ENCODE measurements at regions not wholly inside any gene's neighbourhood (a gene's known extent, or its start where the extent isn't known, plus 50 kb on each side); places are given as distances from the start of the nearest gene placed in this dataset.

DNA sequence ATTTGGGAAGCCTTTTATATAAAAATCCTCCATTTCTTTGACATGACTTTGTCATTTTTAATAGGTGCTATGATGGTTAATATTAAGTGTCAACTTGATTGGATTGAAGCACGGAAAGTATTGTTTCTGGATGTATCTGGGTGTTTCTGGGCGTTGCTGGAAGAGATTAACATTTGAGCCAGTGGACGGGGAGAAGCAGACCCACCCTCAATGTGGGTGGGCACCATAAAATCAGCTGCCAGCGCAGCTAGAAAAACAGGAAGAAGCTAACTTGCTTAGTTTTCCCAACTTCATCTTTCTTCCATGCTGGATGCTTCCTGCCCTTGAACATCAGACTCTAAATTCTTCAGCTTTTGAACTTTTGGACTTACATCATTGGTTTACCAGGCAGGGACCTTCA, 1003.0 kb downstream of the SORCS3 start:
- Histone ChIP-seq H3K9me3 (no peaks in the 10 kb centered on the region), H3K36me3 (no peaks in the 10 kb centered on the region), H3K27me3 (no peaks in the 10 kb centered on the region), H3K4me1 (no peaks in the 10 kb centered on the region), H3K4me3 (ENCODE audit: low read depth, low read length) (no peak overlapping the region)
- no peak for DNase-seq
- TF ChIP-seq, protein P1, sequence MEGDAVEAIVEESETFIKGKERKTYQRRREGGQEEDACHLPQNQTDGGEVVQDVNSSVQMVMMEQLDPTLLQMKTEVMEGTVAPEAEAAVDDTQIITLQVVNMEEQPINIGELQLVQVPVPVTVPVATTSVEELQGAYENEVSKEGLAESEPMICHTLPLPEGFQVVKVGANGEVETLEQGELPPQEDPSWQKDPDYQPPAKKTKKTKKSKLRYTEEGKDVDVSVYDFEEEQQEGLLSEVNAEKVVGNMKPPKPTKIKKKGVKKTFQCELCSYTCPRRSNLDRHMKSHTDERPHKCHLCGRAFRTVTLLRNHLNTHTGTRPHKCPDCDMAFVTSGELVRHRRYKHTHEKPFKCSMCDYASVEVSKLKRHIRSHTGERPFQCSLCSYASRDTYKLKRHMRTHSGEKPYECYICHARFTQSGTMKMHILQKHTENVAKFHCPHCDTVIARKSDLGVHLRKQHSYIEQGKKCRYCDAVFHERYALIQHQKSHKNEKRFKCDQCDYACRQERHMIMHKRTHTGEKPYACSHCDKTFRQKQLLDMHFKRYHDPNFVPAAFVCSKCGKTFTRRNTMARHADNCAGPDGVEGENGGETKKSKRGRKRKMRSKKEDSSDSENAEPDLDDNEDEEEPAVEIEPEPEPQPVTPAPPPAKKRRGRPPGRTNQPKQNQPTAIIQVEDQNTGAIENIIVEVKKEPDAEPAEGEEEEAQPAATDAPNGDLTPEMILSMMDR (IDR thresholded peaks at IDR 0.05; ENCODE audit: low read depth, low read length): no peak

DNA sequence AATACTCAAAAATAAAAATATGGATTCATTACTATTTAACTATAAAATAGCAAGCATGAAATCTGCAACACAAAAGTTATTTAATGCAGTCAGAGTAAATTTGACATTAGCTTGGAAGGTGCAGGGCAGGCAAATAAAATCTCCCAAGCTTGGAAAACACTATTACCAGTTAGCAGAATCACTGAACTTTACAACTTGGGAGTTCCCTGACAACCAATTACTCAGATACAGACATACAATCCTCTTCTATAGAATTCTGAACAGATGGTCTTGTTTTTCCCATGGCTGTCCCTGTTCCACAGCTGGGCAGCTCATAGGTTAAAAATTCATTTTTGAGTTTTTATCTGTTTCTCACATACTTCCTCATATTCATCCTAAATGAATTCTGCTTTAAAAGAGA, 1002.6 kb downstream of the SORCS3 start:
- Histone ChIP-seq H3K4me3 (ENCODE audit: low read depth, low read length) (no peak overlapping the region), H3K36me3 (no peaks in the 10 kb centered on the region), H3K27me3 (no peaks in the 10 kb centered on the region), H3K4me1 (no peaks in the 10 kb centered on the region), H3K9me3 (no peaks in the 10 kb centered on the region)
- TF ChIP-seq, protein P1 (IDR thresholded peaks at IDR 0.05; ENCODE audit: low read depth, low read length): no peak
- DNase-seq: no peak

GRCh38 chr10:105634281-105634680, 993.2 kb downstream of the SORCS3 start:
- Histone ChIP-seq H3K9me3 (no peaks in the 10 kb centered on the region), H3K27me3 (no peaks in the 10 kb centered on the region), H3K4me1 (no peaks in the 10 kb centered on the region), H3K36me3 (no peaks in the 10 kb centered on the region), H3K4me3 (ENCODE audit: low read depth, low read length) (no peak overlapping the region)
- TF ChIP-seq, protein P1 (IDR thresholded peaks at IDR 0.05; ENCODE audit: low read depth, low read length): no peak
- DNase-seq: no peak

DNA sequence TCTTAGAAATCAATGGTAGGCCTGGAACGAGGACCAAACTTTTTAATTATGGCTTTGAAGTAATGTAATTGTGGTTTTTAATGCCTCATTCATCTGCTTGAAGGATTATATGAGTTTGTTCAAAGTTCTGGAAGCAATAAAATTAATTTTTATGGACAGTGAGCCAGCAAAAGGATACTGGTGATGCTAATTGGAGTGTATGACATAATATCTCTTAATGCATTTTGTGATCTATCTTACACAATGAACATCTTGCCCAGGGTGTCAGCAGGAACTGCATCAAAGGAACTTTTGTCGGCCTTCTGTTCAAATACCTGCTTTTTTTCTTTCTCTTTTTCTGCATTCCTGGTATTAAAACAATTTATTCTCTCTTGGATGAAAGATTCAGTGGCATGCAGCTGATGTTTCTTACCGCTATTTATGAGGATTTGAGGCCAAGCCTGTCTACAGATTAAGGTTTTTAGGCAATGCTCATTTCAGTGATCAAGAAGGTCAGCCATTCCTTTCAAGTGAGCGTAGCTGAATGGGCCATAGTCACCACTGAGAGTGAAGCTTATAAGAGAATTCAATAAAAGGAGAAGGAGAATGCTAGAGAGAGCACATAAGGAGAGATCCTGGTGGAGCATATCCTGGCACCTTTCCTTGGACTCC, 974.8 kb downstream of the SORCS3 start:
- Histone ChIP-seq H3K4me3 (ENCODE audit: low read depth, low read length) (no peak overlapping the region), H3K4me1 (no peaks in the 10 kb centered on the region), H3K9me3 (no peaks in the 10 kb centered on the region), H3K36me3 (no peaks in the 10 kb centered on the region), H3K27me3 (no peaks in the 10 kb centered on the region)
- TF ChIP-seq, protein P1 (IDR thresholded peaks at IDR 0.05; ENCODE audit: low read depth, low read length): no peak
- no peak for DNase-seq

DNA sequence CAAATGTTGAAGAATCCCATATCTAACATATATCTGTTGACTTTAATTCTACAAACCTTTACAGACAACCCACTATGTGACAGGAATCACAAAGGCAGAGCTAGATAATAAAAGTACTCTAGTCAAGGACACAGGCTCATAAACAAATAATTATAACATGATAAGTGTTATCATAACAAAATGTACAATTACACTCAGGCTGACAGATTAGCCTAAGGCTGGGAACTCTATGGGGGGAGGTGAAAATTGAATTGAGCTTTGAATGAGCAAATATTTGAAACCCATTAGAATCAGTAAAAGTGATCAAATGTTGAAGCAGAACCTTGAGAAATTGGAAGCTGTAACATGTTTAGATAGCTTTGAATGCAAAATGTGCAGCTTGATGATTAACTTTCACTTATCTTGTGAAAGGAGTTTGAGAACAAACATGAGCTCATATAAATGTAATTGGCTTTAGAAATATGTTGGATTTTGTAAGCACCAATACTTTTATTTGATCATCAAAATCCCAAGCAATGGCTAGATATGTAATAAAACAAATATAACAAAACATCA, 970.2 kb downstream of the SORCS3 start:
- no peak for DNase-seq
- H3K27me3 ChIP-seq: no peaks in the 10 kb centered on the region
- no peaks in the 10 kb centered on the region for H3K36me3 ChIP-seq
- TF ChIP-seq, protein P1 (IDR thresholded peaks at IDR 0.05; ENCODE audit: low read depth, low read length): no peak
- H3K9me3 ChIP-seq: no peaks in the 10 kb centered on the region
- no peak overlapping the region for H3K4me3 ChIP-seq (ENCODE audit: low read depth, low read length)
- H3K4me1 ChIP-seq: no peaks in the 10 kb centered on the region

DNA sequence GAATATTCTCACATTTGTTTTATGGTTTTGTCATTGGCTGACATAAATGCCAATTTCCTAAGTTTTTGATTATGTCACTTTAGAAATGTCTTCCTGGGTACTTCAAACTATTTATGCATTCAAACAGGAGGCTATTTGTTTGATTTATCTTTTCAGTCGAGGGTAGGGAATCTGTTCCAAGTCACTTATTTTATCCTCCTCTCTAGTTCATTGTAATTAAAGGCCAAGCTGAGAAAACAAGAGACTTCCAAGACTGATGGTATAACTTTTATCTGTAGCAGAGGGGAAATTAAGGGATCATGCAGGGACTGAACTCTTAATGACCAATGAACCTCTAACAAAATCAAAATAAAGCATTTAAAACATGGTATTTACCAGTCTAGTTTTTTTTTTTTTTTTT, 968.4 kb downstream of the SORCS3 start:
- H3K4me3 ChIP-seq (ENCODE audit: low read depth, low read length): no peak overlapping the region
- no peaks in the 10 kb centered on the region for H3K4me1 ChIP-seq
- H3K27me3 ChIP-seq: no peaks in the 10 kb centered on the region
- no peaks in the 10 kb centered on the region for H3K9me3 ChIP-seq
- DNase-seq: no peak
- no peaks in the 10 kb centered on the region for H3K36me3 ChIP-seq
- TF ChIP-seq, protein P1 (IDR thresholded peaks at IDR 0.05; ENCODE audit: low read depth, low read length): no peak

All from BE2C (cell line).